ENCODE measurements at regions not wholly inside any gene's neighbourhood (a gene's known extent, or its start where the extent isn't known, plus 50 kb on each side); places are given as distances from the start of the nearest gene placed in this dataset.
"Not testable (repeated sequence)": the region's sequence is repeated elsewhere in the genome, so short reads cannot be mapped to it uniquely, and the experiment has no call there.

DNA sequence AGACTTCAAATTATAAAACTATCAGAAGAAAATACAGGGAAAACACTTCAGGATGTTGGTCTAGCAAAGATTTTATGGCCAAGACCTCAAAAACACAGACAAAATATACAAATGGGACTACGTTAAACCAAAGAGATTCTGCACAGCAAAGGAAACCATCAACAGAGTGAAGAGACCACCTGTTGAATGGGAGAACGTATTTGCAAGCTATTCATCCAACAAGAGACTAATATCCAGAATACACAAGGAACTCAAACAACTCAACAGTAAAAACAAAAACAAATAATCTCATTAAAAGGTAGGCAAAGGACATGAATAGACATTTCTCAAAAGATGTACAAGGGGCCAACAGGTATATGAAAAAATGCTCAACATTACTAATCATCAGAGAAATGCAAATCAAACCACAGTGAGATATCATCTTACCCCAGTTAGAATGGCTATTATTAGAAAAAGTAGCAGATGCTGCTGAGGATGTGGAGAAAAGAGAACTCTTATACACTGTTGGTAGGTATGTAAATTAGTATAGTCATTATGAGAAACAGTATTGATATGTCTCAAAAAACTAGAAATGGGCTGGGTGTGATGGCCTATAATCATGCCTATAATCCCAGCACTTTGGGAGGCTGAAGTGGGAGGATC is 112.6 kb downstream of the LRIG2 start:
- no peak for DNase-seq

- DNase-seq = no peak
These were observed 117.1 kb downstream of the LRIG2 start for GRCh38 chr1:113190078-113190477.

- no peak for DNase-seq
These were observed 117.9 kb downstream of the LRIG2 start for GRCh38 chr1:113190930-113191329.

DNA sequence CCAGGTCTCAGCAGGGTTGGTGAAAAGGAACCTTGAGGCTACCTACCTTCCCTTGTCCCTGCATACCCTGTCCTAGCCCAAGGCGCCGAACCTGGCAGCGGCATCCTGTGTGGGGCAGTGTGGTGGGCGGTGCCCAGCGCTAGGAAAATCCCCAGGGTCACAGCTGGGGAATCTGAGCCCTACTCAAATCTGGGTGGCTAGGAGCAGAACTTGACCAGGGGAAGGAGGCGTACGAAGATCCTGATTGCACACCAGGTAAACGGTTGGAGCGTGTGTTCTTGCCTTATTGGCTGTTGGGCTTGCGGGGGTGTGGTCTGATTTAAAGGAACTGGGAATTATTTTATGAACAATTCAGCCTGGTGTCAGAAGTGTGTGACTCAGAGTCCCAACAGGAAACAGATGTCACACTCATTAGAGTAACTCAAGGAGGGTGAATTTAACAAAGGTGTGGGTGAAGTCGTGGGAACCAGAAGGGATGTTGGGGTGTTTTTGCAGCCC is 118.6 kb downstream of the LRIG2 start:
- DNase-seq = no peak

GRCh38 chr1:113192242-113192641 is 119.2 kb downstream of the LRIG2 start:
- DNase-seq = no peak

- DNase-seq = no peak
These were observed 120.0 kb downstream of the LRIG2 start for GRCh38 chr1:113192980-113193379.

GRCh38 chr1:113194846-113195830 is 122.1 kb downstream of the LRIG2 start:
- no peak for DNase-seq

- DNase-seq = no peak
These were observed 124.8 kb downstream of the LRIG2 start for GRCh38 chr1:113197719-113198330.

DNA sequence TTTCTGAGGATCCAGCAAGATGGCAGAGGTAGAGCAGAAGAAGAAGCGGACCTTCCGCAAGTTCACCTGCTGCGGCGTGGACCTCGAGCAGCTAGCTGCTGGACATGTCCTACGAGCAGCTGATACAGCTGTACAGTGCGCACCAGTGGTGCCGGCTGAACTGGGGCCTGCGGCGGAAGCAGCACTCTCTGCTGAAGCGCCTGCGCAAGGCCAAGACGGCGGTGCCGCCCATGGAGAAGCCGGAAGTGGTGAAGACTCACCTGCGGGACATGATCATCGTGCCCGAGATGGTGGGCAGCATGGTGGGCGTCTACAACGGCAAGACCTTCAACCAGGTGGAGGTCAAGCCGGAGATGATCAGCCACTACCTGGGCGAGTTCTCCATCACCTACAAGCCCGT is 125.8 kb downstream of the LRIG2 start:
- DNase-seq = no peak

DNA sequence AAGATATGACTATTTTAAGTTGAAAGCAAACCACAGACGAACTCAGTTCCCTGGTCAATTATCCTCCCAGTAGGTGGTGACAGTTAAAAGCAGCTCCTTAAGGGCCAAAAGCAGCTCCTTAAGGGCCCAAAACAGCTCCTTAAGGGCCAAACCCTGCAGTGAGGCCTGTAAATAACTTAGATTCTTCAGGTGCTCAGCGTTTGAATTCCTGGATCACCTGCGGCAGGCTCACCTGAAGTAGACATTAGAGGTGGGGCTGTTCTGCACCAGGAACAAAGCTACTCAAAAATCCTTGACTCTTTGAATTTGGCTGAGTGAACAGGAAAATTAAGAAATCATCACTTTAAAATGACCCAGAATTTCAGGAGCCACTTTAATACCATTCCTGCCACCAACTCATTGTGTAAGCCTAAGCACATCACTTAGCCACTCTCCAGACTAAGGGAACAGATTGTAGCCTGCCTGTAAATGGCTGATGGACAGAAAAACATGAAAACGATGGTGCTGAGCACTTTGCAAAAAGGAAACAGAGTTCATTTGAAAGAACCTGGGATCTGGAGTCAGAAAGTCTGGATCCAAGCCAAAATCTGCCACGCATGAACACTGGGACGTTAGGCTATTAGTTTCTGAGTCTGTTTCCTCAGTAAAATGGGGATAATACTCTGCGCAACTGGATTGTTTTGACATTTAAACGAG is 126.9 kb downstream of the LRIG2 start:
- DNase-seq = no peak

GRCh38 chr1:113201560-113201959 is 128.6 kb downstream of the LRIG2 start:
- no peak for DNase-seq

GRCh38 chr1:113205980-113206766 is 133.2 kb downstream of the LRIG2 start:
- DNase-seq = no peak

DNA sequence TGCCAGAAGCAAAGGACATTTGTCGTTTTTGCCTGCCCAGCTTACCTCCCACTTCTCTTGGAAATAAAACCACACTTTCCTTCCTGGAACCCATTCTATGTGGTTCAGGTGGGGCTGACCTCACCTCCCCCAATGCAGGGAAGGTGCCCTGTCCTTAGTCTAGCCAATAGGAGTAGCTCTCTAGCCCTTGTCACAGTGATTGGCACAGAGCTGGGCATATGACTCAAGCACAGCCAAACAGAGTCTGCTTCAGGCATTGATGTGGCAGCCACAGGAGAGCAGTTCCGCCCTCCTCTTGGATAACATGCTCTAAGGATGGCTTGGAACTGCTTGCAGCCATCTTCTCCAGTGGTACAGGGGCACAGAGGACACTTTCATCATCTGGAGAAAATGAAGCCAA is 134.0 kb downstream of the LRIG2 start:
- no peak for DNase-seq

GRCh38 chr1:113207457-113207856 is 134.5 kb downstream of the LRIG2 start:
- no peak for DNase-seq

- not testable (repeated sequence) for DNase-seq
These were observed 135.4 kb downstream of the LRIG2 start for GRCh38 chr1:113208425-113208824.

DNA sequence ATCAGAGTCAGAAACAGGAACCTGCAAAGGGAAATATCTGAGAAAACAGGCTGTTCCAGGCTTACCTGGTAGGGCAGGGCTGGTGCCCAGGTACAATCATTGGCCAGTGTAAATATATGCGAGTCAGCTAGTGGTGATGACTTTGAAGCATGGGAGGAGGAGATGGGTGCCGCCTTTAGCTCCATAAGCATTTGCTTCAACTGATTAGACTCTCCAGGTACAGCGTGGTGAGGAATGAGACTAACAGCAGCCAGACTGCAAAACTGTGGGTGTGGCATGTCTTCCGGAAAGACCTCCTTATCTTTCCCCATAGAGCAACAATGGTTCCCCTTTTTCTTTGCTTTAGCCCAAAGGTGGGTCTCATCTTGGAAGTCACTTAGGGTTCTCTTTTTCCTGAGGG is 137.2 kb downstream of the LRIG2 start:
- DNase-seq = no peak

- no peak for DNase-seq
These were observed 138.5 kb downstream of the LRIG2 start for GRCh38 chr1:113211467-113211866.

DNA sequence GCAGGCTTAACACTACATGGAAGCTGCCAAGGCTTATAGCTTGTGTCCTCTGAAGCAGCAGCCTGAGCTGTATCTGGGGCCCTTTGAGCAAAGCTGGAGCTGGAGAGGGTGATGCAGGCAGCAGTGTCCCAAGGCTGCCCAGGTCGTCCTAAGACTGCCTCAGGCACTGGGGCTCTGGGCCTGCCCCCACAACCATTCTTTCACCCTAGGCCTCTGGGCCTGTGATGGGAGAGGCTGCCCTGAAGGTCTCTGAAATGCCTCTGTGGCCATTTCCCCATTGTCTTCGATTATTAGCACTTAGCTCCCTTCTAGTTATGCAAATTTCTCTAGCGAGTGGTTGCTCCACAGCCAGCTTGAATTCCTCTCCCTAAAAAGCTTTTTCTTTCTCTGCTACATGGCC is 142.0 kb downstream of the LRIG2 start:
- DNase-seq = no peak

GRCh38 chr1:113216664-113217063 is 143.7 kb downstream of the LRIG2 start:
- DNase-seq = no peak

GRCh38 chr1:113217447-113218208 is 144.6 kb downstream of the LRIG2 start:
- no peak for DNase-seq

DNA sequence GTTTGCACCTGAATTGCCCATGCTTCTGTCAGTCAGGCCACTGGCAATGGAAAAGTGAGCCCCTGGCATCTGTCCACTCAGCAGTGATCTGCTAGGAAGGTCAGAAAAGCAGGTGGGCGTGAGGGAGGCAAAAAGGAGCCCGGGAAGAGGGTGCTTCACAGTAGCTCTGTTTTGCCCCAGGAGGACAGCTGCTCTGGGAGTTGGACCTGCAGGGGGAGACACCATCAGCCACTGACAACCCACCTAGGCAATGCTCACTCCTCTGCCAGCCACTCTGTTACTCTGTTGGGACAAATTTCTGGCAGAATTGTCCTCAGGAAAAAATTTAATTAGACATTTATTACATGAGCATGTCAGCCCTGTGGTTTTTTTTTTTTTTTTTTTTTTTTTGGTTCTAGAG is 146.4 kb downstream of the LRIG2 start:
- peak; percentile 20 for DNase-seq
